ENCODE measurements at regions not wholly inside any gene's neighbourhood (a gene's known extent, or its start where the extent isn't known, plus 50 kb on each side); places are given as distances from the start of the nearest gene placed in this dataset.

DNA sequence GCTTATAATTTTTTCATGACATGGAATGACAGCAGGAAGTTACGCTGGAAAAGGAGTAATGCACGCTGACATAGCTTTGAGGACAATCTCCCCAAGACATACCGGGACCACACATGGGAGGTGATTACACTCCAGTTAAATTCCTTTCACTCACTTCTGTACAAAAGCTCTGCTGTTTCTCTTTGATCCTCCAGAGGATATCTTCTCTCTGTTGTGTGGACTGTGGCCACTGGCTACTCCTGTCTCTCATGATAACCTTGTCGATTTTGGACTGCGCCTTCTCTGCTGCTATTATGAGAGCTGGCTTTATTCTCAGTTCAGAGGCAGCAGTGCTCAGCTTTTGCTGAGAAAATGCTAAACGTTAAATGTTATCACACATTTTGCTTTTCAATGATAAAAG lies 464.6 kb downstream of the FGF9 start:
- no peak for DNase-seq

DNA sequence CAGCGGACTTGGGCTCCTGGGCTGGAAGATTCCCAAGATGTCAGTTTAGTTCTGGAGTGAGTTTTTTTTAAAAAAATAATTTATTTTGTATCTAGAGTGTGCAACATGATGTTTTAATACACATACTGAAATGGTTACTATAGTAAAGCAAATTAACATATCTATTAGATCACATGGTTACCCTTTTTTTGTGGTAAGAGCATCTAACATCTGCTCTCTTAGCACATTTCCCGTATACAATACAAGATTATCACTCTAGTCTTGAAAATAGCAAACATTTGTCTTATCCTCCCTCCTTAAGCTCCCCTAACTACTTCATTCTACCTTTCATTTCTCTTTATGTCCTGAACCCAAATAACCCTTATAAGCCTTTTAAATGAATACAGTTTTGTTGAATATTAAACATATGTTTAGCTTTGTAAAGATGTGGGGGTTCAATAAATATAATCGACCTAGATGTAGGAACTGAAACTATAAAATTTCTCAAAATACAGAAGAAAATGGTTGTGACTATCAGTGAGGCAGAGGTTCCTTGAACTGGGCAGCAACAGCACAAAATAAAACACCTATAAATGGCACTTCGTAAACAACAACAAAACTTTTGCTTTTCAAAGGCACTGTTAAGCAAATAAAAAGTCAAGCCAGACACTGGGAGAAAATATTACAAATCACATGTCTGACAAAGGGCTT lies 466.6 kb downstream of the FGF9 start:
- no peak for DNase-seq

DNA sequence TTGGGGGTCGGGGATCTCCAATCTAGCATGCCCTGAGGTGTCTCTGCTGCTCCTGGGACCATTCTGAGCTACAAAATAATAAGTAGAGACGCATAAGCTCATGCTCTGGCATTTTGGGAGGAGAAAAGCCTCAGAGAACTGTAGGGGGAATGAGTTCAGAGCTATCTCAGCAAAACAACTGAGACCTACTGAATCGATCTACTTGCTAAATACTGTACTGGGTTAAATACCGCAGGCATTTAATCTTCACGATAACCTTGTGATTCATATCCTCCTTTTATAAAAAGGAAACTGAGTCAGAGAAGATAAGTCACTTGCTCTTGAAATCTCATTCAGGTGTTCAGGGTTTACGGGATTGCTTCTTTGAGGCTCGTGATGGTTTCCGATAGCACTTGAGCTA lies 468.1 kb downstream of the FGF9 start:
- DNase-seq: no peak

DNA sequence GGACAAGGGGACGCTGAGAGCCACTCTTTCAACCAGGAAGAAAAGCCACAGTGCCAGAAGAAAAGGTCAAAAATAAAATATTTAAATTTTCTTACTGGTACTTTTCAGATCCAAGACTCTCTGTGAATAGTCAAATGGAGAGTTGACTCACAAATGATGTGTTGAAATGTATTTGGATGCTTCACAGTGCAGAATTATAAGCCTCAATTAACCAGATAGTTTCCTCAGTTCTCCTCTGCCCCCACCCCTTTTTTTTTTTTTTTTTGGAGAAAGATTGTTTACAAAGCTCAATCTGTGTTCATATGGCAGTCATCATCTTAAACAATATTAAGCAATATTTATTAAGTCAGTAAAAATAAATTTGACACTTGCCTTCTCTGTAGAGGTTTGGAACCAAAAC lies 470.8 kb downstream of the FGF9 start:
- DNase-seq: no peak

DNA sequence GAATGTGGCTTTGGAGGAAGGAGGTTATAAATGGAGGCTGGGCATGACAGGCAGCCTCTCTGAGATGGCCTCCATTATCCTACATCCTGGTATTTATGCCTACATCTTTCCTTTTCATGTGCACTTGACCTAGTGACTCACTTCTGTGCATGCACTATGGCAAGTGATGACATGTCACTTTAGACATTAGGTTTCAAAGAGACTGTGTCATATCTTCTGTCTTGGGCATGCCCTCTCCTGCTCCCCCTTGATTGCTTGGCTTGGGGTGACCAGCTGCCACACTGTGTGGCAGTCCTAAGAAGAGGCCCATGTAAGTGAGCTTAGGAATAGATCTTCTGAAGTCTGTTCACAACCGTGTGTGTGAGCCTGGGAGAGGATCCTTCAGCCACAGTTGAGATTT lies 472.8 kb downstream of the FGF9 start:
- DNase-seq: no peak

DNA sequence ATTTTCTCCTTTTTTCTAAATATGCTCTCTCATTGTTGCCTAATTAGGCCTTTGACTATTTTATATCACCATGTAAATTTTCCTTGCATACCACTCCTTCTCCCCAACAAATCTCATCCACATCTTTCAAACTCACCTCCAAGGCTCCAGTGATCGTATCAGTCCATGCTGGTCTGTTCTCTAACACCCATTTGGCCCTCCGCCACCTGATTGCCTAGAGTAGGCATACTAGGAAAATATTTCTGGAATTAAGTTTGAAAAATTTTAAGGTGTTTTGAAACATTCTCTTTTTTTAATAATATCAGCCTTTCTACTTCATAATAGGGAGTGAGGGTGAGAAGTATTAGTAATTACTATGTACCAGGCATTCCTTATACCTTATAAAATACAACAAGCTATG lies 473.9 kb downstream of the FGF9 start:
- no peak for DNase-seq

DNA sequence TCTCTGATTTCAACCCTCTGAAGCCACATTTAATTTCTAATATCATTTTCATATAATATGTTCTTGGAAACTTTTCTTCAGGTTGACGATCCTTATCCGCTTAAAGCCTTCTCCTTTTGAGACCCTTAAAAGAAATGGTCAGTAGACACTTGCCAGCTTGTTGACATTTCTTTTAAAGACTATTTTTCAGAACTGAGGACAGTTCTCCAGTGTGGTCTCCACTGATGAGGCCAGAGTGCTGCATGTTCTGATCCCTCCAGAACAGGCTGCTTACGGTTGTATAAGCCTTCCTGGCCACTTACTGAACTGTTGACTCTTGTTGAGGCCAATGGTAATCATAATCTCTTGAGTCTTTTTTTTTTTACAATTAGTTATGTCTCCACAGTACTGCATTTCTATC lies 477.3 kb downstream of the FGF9 start:
- no peak for DNase-seq

DNA sequence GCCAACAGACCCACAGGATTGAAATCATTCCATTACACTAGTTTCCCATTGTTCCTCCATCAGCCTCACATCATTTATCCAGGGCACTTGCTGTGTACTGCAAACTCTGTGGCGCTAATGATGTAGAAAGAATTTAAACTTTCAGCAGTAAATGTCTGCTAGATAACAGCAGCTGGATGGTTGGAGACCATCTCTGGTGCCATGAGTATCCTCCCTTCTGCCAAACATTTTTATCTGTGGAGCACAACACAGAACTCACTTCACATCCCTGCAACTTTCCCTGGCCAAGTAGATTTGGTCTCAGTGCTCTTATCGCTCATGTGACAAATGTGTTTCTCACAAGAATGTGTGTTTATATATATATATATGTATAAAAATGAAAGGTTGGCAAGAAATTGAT lies 481.9 kb downstream of the FGF9 start:
- no peak for DNase-seq

DNA sequence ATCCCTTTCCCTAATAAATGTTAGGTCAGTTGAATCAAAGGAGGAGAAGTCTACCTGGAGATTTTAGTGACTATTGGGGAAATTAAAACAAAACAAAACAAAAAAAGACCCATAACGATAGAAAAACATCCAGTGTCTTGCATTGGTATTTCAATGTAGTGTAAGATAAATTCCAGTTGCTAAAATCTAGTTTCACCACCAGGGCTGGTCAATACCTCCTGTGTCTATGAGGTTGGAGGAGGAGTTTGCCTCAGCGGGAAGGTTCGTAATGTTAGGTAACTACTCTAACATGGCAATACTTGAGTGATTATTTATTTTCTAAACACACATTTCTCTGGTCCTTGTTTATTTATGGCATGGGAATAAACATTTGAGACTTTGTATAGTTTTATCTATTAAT lies 483.2 kb downstream of the FGF9 start:
- DNase-seq: no peak

DNA sequence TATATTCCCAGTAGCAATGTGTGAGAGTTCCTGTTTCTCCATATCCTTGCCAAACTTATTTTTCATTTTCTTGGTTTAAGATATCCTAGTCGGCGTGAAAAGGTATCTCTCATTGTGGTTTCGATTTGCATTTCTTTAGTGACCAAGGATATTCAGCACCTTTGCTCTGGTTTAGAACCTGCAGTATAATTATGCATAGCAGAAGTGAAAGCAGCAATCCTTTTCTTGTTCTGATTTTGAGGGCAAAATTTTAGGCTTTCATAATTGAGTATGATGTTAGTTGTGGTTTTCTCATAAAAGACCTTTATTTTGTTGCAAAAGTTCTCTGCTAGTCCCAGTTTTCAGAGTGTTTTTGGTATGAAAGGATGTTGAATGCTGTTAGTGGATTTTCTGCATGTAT lies 491.0 kb downstream of the FGF9 start:
- peak; percentile 44 for DNase-seq

DNA sequence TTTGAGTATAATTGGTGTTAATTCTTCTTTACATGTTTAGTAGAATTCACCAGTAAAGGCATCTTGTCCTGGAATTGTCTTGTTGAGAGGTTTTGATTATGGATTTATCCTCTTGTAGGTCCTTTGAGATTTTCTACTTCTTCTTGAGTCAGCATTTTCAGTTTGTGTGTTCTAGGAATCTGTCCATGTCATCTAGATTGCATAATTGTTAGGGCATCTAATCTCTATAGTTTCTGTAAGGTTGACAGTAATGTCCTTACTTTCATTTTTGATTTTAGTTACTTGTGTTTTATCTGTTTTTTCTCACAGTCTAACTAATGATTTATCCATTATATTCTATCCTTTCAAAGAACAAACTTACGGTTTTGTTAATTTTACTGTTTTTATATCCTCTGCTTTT lies 492.0 kb downstream of the FGF9 start:
- DNase-seq: peak; percentile 34

DNA sequence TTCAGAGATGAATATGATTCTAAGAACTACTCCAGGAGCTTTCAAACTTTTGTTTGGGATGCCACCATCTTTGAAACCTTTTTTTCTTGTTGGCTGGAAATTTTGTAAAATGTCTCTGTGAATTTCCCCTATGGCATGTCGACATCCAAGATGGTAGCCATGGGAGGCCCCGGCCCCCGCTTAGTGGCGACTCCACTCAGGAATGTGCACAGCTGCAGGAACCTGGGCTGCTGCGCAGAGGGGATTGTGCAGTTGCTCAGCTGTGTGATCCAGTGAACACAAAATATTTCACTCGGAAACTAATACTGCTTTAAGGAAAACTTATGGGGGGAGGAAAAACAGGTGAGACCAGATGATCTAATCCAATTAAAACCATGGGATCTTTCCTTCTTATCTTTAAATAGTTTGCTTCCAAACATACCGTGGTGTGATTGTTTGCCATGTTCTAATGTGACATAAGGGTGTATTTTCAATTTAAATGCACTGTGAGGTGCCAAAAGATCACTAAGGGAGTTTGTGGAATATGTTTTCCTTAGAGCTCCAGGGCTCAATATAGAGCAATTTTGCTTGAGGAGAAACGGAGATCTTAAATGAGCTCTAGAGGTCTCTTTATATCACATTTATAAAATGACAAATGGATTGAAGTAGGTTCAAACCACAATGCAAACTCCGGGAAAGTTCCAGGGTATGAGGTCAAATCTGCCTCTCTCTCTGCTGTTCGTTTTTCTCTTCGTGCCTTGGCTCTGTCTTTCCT lies 497.7 kb downstream of the FGF9 start:
- DNase-seq: no peak

DNA sequence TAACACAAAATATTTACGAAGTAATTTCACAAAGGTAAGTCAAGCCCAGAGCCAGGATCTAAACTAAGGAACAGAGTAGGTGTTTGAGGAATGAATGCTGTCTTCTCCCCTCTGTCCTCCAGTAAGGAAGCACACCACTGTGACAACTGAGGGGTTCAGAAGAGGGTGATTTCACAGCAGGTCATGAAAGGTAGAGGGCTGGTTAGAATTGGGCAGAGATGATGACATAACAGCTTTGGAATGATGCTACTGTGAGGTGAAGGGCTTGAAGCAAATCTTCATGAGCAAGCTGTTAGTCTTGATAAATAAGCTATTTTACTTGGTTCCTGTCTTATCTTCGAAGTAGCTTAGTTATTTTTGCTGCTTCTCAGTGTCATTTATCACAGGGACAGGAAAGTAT lies 498.6 kb downstream of the FGF9 start:
- no peak for DNase-seq

DNA sequence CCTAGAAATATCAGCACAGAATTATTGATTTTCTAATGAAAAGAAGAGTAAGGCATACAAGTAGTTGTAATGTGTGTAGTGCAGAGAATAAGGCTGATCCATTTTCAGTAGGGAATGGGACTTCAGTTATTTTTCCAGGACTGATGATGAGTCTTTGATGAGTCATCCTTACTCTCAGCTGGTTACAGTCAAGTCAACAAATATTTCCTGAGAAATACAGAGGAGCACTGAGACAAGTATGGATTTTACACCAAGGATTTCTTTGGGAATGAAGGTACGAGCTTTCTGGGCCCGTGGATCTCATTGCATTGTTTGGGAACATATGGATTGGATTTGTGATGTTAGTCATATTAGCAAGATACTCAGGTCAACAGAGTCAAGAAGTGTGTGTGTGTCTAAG lies 502.7 kb downstream of the FGF9 start:
- DNase-seq: no peak

DNA sequence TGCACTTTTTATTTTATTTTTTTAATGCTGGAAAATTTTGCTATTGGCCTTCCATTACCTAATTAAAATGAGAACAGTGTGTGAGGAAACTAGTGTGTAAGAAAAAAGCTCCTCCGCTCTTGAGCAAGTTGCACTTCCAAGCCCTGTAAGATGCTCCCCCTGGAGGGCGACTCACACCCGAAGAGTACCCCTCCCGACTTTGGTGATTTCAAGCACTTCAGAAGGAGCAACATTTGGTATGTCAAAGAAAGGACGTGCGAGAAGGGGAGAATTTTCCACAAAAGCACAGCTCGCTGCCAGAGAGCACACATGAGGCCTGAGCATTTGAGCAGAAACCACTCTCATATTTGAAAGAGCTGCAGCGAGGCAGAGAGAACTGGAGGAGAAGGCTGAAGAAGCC lies 504.4 kb downstream of the FGF9 start:
- no peak for DNase-seq

DNA sequence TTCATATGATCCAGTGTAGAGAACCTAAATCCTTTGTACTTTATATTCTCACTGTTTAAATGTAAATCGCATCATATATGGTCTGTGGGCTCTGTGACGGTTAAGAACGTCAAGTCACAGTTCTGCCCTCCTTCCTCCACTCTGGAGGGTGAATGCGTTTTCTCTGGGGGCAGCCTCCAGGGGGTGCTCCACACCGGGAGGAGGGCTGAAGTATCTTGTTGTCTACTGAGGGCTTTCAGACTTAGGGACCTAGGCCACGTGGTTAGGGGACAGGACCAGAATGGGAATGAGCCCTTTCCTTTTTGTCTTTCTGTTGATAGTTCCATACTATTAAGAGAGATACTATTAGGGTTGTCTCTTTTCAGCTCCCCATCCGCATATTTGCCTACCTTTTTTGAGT lies 504.9 kb downstream of the FGF9 start:
- DNase-seq: no peak

DNA sequence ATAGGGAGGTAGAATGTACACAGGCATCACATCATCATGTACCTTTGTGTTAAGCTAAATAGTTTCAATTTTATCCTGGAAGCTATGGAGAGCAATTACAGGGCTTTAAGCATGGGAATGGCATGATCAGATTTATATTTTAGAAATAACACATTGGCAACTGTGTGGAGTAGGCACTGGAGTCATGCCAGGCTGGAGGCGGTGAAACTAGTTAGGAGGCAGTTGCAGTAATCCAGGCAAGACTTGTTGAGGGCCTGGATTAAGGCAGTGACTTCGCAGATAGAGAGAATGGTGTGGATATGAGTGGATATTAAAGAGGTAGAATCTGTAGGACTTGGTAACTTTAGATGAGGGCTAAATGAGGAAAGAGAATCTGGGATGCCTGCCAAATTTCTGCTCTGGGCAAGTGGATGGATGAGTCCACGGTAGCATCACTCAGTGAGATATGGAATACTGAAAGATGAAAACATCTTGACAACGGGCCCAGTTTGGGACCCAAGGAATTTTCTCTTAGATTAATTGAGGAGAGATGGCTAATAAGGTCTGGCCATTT lies 506.2 kb downstream of the FGF9 start:
- no peak for DNase-seq

DNA sequence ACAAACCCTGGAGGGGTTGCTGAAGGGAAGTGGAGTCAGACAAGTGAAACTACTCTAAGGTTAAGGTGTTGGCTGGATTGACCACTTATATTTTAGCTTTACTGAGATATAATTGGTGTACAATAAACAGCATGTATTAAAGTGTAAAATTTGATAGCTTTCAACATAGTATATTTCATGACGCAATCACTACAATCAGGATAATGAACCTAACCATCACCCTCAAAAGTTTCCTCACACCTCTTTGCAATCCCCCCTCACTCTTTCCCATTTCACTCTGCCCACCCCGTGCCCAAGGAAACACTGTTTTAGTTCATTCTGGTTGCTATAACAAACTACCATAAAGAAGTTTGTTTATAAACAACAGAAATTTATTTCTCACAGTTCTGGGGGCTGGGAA lies 508.0 kb downstream of the FGF9 start:
- no peak for DNase-seq

DNA sequence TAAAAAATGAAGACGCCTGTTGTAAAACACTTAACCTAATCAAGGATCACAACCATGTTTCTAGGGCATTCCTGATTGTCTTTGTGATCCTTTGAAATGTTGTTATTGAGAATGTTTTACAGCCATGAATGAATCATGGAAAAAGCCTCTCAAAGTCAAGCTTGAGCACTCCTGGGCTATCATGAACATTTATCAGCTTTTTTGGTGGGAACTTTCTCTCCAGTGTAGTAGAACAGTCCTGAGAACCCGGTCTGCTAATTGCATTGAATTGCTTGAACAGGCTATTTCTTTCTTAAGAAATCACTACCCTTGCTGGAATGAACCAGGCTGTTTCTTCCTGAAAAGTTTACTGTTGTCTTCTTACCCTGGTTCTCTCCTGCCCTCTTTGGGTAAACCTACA lies 516.5 kb downstream of the FGF9 start:
- DNase-seq: no peak

DNA sequence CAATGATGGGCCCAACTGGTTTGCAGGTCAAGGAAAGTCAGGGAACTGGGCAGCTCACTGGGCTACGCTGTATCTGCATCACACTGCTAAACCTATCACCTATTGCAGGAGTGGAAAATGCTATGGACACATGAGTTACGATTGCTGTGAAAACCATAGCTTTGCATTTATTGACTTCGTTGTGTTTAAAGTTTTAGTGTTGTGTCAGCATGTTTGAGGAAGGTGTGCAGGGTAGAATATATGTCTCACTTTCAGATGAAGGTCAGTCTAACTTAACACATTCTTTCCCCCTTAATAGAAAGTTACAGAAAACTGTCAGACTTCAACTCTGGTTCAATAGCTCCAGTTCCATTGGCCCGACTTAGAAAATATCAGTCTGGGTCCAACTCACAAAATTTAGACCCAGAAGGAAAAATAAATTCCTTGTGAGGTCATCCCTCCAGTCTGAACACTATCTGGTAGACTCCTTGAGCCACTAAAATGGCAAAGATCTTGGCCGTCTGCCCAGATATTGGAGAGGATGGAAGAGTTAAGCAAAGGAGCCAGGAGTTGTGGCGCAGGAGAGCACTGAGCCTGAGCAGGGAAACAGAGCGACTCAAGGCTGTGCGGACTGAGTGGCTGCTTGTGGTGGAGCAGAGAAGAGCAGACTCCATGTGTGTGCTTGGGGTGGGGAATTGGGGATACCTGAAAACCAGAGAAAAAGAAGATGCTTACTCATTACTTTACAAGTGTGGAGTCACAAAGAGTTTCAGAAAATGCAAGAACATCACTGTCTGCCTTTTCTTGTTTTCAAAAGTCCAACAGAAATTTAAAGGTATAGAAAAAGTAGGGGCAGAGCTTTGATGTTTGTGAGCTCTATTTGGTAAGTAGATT lies 518.5 kb downstream of the FGF9 start:
- DNase-seq: no peak

DNA sequence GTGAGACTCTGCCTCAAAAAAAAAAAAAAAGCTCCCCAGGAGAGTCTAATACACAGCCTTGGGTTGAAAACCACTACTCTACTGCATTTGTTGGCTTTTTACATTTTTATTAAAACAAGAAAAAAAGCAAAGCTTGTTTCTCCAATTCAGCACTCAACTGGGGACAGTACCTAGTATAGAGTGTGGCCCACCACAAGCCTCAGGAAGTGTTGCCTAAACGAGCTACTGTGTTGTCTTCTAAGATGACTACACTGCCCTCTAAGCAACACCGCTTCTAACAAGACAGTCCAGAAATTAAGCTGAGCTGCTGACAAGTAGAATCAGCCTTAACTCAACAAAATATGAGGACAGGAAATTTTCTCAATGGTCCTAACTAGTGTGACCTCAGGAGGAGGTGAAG lies 522.2 kb downstream of the FGF9 start:
- DNase-seq: no peak

DNA sequence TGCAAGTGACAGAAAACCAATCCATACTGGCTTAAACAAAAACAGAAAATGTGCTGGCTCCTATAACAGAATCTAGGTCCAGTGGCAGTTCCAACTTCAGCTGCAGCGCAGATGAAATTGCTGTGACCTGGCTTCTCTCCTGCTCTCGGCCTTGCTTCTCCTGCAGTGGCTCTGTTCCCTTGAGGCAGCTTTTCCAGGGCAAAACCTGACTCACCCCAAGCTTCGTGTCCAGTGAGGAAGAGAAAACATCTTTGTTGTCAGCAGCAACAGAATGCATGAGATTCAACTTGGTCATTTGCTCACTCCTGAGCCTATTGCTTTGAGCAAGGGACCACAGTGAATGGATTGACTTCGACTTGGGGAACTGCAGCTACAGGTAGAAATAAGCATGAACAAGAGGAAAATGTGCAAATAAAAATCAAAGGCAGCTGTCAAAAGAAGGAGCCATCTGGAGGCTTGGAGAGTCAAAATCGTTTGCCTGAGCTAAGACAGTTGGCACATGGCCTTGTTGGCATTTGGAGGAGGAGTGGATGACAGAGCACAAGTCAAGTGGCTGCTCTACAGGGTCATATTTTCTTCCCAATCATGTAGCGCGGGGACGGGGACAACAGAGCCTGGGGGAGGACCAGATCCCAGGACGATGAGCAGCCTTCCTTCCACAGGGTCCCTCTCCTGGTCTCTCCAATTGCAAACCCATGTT lies 523.4 kb downstream of the FGF9 start:
- DNase-seq: no peak

DNA sequence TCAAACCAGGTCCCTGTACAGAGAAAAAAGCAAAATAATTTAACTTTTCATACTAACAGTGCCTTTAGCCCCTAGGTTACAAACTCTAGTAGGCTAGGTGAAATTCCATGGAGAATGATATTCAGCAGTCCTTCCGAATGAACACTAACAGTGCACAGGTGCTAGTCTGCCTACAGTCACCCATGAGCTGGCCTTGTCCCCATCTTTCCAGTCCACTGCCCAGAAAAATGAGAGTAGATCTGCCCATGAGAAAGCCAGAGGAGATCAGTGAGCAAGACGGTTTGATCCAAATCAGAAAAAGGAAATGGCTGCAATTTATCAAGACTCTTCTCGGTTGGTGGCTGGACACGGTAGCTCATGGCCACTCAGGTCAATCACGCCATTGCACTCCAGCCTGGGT lies 524.9 kb downstream of the FGF9 start:
- DNase-seq: no peak

All from activated CD4-positive, alpha-beta T cell treated with anti-CD3 and anti-CD28 coated beads, Interleukin-2, Interleukin-6, amounts not matched to agents 100 ng/mL and 50 ng/mL, durations not matched to agents 16 hours and 8 hours (primary cell).